ENCODE measurements at regions not wholly inside any gene's neighbourhood (a gene's known extent, or its start where the extent isn't known, plus 50 kb on each side); places are given as distances from the start of the nearest gene placed in this dataset.

- no peaks in the 10 kb centered on the region for H3K4me1 ChIP-seq (replicated peaks; ENCODE audit: insufficient read depth)
- TF ChIP-seq, protein P1, sequence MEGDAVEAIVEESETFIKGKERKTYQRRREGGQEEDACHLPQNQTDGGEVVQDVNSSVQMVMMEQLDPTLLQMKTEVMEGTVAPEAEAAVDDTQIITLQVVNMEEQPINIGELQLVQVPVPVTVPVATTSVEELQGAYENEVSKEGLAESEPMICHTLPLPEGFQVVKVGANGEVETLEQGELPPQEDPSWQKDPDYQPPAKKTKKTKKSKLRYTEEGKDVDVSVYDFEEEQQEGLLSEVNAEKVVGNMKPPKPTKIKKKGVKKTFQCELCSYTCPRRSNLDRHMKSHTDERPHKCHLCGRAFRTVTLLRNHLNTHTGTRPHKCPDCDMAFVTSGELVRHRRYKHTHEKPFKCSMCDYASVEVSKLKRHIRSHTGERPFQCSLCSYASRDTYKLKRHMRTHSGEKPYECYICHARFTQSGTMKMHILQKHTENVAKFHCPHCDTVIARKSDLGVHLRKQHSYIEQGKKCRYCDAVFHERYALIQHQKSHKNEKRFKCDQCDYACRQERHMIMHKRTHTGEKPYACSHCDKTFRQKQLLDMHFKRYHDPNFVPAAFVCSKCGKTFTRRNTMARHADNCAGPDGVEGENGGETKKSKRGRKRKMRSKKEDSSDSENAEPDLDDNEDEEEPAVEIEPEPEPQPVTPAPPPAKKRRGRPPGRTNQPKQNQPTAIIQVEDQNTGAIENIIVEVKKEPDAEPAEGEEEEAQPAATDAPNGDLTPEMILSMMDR (conservative IDR thresholded peaks at IDR 0.05) = no peak
- no peak for TF ChIP-seq EZH2 (IDR thresholded peaks at IDR 0.05; ENCODE audit: low read depth)
- DNase-seq = no peak
- CTCF ChIA-PET = no interaction called here
- H3F3A ChIP-seq (ENCODE audit: insufficient read depth, low read depth) = no peaks in the 10 kb centered on the region
- H4K20me1 ChIP-seq (ENCODE audit: insufficient read depth) = no peaks in the 10 kb centered on the region
- H3K9me2 ChIP-seq (ENCODE audit: insufficient read depth) = no peaks in the 10 kb centered on the region
- no peaks in the 10 kb centered on the region for H3K79me2 ChIP-seq (ENCODE audit: low read depth)
- intact Hi-C loops (cut with micrococcal nuclease; ENCODE audit: unreplicated experiment) = no loop called here
- POLR2A ChIA-PET (ENCODE audit: unreplicated experiment) = interaction anchor here (0.6 kb wide), 1 partner anchor 29 kb away, joined by 10 read pairs; no protein-coding TSS in a partner anchor
- no peak overlapping the region for H3K4me2 ChIP-seq
- H3K27me3 ChIP-seq (ENCODE audit: insufficient read depth, low read depth) = no peaks in the 10 kb centered on the region
- H2AFZ ChIP-seq = no peak overlapping the region
- no peaks in the 10 kb centered on the region for H3K9me3 ChIP-seq (ENCODE audit: insufficient read depth, low read depth)
- BruUV-seq (replicated peaks) = no TSS peak
- no peaks in the 10 kb centered on the region for H3K36me3 ChIP-seq (ENCODE audit: low read depth)
- no peak overlapping the region for H3K4me3 ChIP-seq
- H3K27ac ChIP-seq = no peak overlapping the region
Measured at GRCh38 chr3:168284728-168285127, 189.0 kb upstream of the GOLIM4 start.

DNA sequence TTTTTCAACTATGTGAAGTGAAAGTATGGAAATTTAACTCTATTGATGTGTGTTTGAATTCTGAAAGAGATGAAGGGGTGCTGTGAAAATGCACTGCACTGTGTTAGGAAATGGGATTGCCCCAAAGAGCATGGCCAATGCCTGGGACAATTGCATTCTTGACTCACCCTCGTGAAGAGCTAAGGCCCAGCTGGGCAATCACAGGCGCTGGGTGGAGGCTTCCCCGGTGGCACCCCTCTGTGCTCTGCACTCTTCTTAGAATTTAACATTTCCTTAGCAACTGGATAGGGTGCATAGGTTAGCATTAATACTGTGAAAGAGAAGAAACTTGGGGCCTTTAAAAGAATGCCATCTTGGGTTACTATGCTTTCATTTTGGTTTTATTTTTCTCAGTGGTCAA is 179.9 kb upstream of the GOLIM4 start:
- H3K36me3 ChIP-seq (ENCODE audit: low read depth) = no peaks in the 10 kb centered on the region
- H4K20me1 ChIP-seq (ENCODE audit: insufficient read depth) = no peaks in the 10 kb centered on the region
- DNase-seq = no peak
- CTCF ChIA-PET = no interaction called here
- H3K79me2 ChIP-seq (ENCODE audit: low read depth) = no peaks in the 10 kb centered on the region
- no peaks in the 10 kb centered on the region for H3F3A ChIP-seq (ENCODE audit: insufficient read depth, low read depth)
- TF ChIP-seq EZH2 (IDR thresholded peaks at IDR 0.05; ENCODE audit: low read depth) = no peak
- TF ChIP-seq, protein P1 (conservative IDR thresholded peaks at IDR 0.05) = no peak
- no peak overlapping the region for H2AFZ ChIP-seq
- POLR2A ChIA-PET (ENCODE audit: unreplicated experiment) = no interaction called here
- no peaks in the 10 kb centered on the region for H3K9me2 ChIP-seq (ENCODE audit: insufficient read depth)
- H3K9me3 ChIP-seq (ENCODE audit: insufficient read depth, low read depth) = no peaks in the 10 kb centered on the region
- no TSS peak for BruUV-seq (replicated peaks)
- no peak overlapping the region for H3K4me3 ChIP-seq
- H3K4me1 ChIP-seq (replicated peaks; ENCODE audit: insufficient read depth) = no peaks in the 10 kb centered on the region
- no peak overlapping the region for H3K27ac ChIP-seq
- H3K4me2 ChIP-seq = no peak overlapping the region
- no peaks in the 10 kb centered on the region for H3K27me3 ChIP-seq (ENCODE audit: insufficient read depth, low read depth)
- intact Hi-C loops (cut with micrococcal nuclease; ENCODE audit: unreplicated experiment) = no loop called here

GRCh38 chr3:168273917-168274316 is 178.2 kb upstream of the GOLIM4 start:
- ChIA-PET POLR2A (ENCODE audit: unreplicated experiment) (no interaction called here), CTCF (interaction anchor here (0.6 kb wide), 1 partner anchor 649 kb away, joined by 3 read pairs; no protein-coding TSS in a partner anchor)
- no peaks in the 10 kb centered on the region for H3K27me3 ChIP-seq (ENCODE audit: insufficient read depth, low read depth)
- intact Hi-C loops (cut with micrococcal nuclease; ENCODE audit: unreplicated experiment) = no loop called here
- H3K79me2 ChIP-seq (ENCODE audit: low read depth) = no peaks in the 10 kb centered on the region
- no peaks in the 10 kb centered on the region for H3K9me3 ChIP-seq (ENCODE audit: insufficient read depth, low read depth)
- TF ChIP-seq, protein P1 (conservative IDR thresholded peaks at IDR 0.05) = no peak
- TF ChIP-seq EZH2 (IDR thresholded peaks at IDR 0.05; ENCODE audit: low read depth) = no peak
- no peaks in the 10 kb centered on the region for H3K36me3 ChIP-seq (ENCODE audit: low read depth)
- no peak overlapping the region for H3K27ac ChIP-seq
- DNase-seq = no peak
- H2AFZ ChIP-seq = no peak overlapping the region
- no peak overlapping the region for H3K4me2 ChIP-seq
- no peak overlapping the region for H3K4me3 ChIP-seq
- no peaks in the 10 kb centered on the region for H3K4me1 ChIP-seq (replicated peaks; ENCODE audit: insufficient read depth)
- no TSS peak for BruUV-seq (replicated peaks)
- H3F3A ChIP-seq (ENCODE audit: insufficient read depth, low read depth) = no peaks in the 10 kb centered on the region
- no peaks in the 10 kb centered on the region for H4K20me1 ChIP-seq (ENCODE audit: insufficient read depth)
- no peaks in the 10 kb centered on the region for H3K9me2 ChIP-seq (ENCODE audit: insufficient read depth)

Data from PC-9 (cell line).